ENCODE measurements at regions not wholly inside any gene's neighbourhood (a gene's known extent, or its start where the extent isn't known, plus 50 kb on each side); places are given as distances from the start of the nearest gene placed in this dataset.

- TF ChIP-seq TAF1 (IDR thresholded peaks at IDR 0.05; ENCODE audit: borderline replicate concordance, low read depth, low read length) (no peak), POLR2A (IDR thresholded peaks at IDR 0.05; ENCODE audit: low read depth, low read length) (no peak)
These were observed 195.1 kb upstream of the SAMSN1 start for GRCh38 chr21:14741256-14741655.
